ENCODE measurements at regions not wholly inside any gene's neighbourhood (a gene's known extent, or its start where the extent isn't known, plus 50 kb on each side); places are given as distances from the start of the nearest gene placed in this dataset.

- DNase-seq = no peak
- Histone ChIP-seq H3K4me3 (no peak overlapping the region), H3K4me1 (peaks cover 13 to 100% (median 88%) of the 10 kb centered on the region in 12 donors), H3K27ac (peak overlapping the region in 11 of 12 donors; percentile 1 to 73 (median 34)), H3K27me3 (no peaks in the 10 kb centered on the region), H3K9me3 (no peaks in the 10 kb centered on the region), H3K36me3 (peaks cover 0 to 11% (median 2%) of the 10 kb centered on the region in 9 donors)
- ATAC-seq = no peak
- TF ChIP-seq CTCF (IDR thresholded peaks at IDR 0.05) (no peak), POLR2A (IDR thresholded peaks at IDR 0.05) (no peak)
- intact Hi-C loops (cut with DNase I) = loop anchor here in 2 of 10 donors (5.0 kb wide), 2 partner anchors 36 to 41 kb away; no protein-coding TSS in a partner anchor
- 15 to 34% (median 23%) methylated on average over 1 of the region's 1 CpG for whole genome bisulfite sequencing, 4 donors
These were observed 78.0 kb upstream of the IPO9 start for GRCh38 chr1:201750934-201751333.

GRCh38 chr1:201751872-201752271, 77.1 kb upstream of the IPO9 start:
- ATAC-seq (no peak), DNase-seq (no peak)
- peaks cover 0 to 2% (median 0%) of the 10 kb centered on the region in 9 donors for H3K36me3 ChIP-seq
- H3K27me3 ChIP-seq = no peaks in the 10 kb centered on the region
- H3K27ac ChIP-seq = peak overlapping the region in 10 of 12 donors; percentile 8 to 73 (median 47)
- 48 to 56% (median 53%) methylated on average over 4 of the region's 4 CpGs for WGBS, 4 donors
- peaks cover 13 to 100% (median 94%) of the 10 kb centered on the region in 12 donors for H3K4me1 ChIP-seq
- TF ChIP-seq CTCF (IDR thresholded peaks at IDR 0.05) (no peak), POLR2A (IDR thresholded peaks at IDR 0.05) (no peak)
- no peak overlapping the region for H3K4me3 ChIP-seq
- no peaks in the 10 kb centered on the region for H3K9me3 ChIP-seq
- intact Hi-C loops (cut with DNase I) = loop anchor here in 2 of 10 donors (5.0 kb wide), 2 partner anchors 35 to 40 kb away; no protein-coding TSS in a partner anchor

- Histone ChIP-seq H3K4me1 (peaks cover 13 to 100% (median 95%) of the 10 kb centered on the region in 12 donors), H3K4me3 (no peak overlapping the region), H3K9me3 (no peaks in the 10 kb centered on the region), H3K27ac (peak overlapping the region in 10 of 12 donors; percentile 8 to 73 (median 47)), H3K27me3 (no peaks in the 10 kb centered on the region), H3K36me3 (no peaks in the 10 kb centered on the region)
- intact Hi-C loops (cut with DNase I) = loop anchor here in 2 of 10 donors (5.0 kb wide), 2 partner anchors 35 to 40 kb away; no protein-coding TSS in a partner anchor
- DNase-seq = no peak
- 65 to 73% (median 69%) methylated on average over 2 of the region's 2 CpGs for WGBS, 4 donors
- no peak for TF ChIP-seq POLR2A (IDR thresholded peaks at IDR 0.05)
- no peak for TF ChIP-seq CTCF (IDR thresholded peaks at IDR 0.05)
- no peak for ATAC-seq
These were observed 76.6 kb upstream of the IPO9 start for GRCh38 chr1:201752333-201752732.

GRCh38 chr1:201753492-201753891, 75.5 kb upstream of the IPO9 start:
- ATAC-seq (no peak), DNase-seq (no peak)
- Histone ChIP-seq H3K4me1 (peaks cover 13 to 100% (median 95%) of the 10 kb centered on the region in 12 donors), H3K9me3 (no peaks in the 10 kb centered on the region), H3K27ac (peak overlapping the region in 10 of 12 donors; percentile 25 to 66 (median 51)), H3K4me3 (no peak overlapping the region), H3K36me3 (no peaks in the 10 kb centered on the region), H3K27me3 (no peaks in the 10 kb centered on the region)
- 31 to 40% (median 34%) methylated on average over 3 of the region's 3 CpGs for WGBS, 4 donors
- TF ChIP-seq CTCF (IDR thresholded peaks at IDR 0.05) (no peak), POLR2A (IDR thresholded peaks at IDR 0.05) (no peak)
- intact Hi-C loops (cut with DNase I) = loop anchor here in 2 of 10 donors (5.0 kb wide), 2 partner anchors 34 to 39 kb away; no protein-coding TSS in a partner anchor
